Gastrocnemius medialis (tissue), 4 donors: ENCODE measurements at regions not wholly inside any gene's neighbourhood (a gene's known extent, or its start where the extent isn't known, plus 50 kb on each side); places are given as distances from the start of the nearest gene placed in this dataset.

Source experiments
- ATAC-seq, 2 donors: fragments of 150-250 bp; one replicate each; pipeline ENCODE4 v1.9.1; 2016
- DNase-seq, 2 donors: peaks; one replicate each; pipeline ENCODE4 v3.0.0-alpha.2; 2019
- H3K27ac ChIP-seq, 4 donors: fragments of 200-600 bp; sonication (generic); 1 replicate in 1 of 4; 2 replicates in 3 of 4; pipeline ENCODE4 v1.5.1; 2016 to 2018; ENCODE audit warnings: mild to moderate bottlenecking in 2 of 4, moderate library complexity in 1 of 4
- H3K27me3 ChIP-seq, 3 donors: fragments of 200-600 bp; sonication (generic) in 2 of 3; 1 replicate in 1 of 3; 2 replicates in 2 of 3; pipeline versions ENCODE4 v1.5.1 to v1.6.0; 2016 to 2019; ENCODE audit warnings: mild to moderate bottlenecking in 1 of 3, moderate library complexity in 1 of 3
- H3K36me3 ChIP-seq, 2 donors: fragments of 200-600 bp; sonication (generic) in 1 of 2; one replicate each; pipeline ENCODE4 v1.5.1; 2017 to 2018
- H3K4me1 ChIP-seq, 2 donors: fragments of 200-600 bp; sonication (generic) in 1 of 2; one replicate each; pipeline ENCODE4 v1.5.1; 2016 to 2017; ENCODE audit warnings: mild to moderate bottlenecking in 2 of 2
- H3K4me3 ChIP-seq, 4 donors: fragments of 200-600 bp; sonication (generic) in 3 of 4; 1 replicate in 1 of 4; 2 replicates in 3 of 4; pipeline ENCODE4 v1.5.1; 2016 to 2019; ENCODE audit warnings: mild to moderate bottlenecking in 2 of 4
- H3K9me3 ChIP-seq, 3 donors: fragments of 200-600 bp; sonication (generic) in 2 of 3; 1 replicate in 1 of 3; 2 replicates in 2 of 3; pipeline ENCODE4 v1.5.1; 2016 to 2019
- POLR2A ChIP-seq, 2 donors: fragments of 450-650 bp; IDR thresholded peaks; one replicate each; pipeline ENCODE4 v1.6.1; 2017; ENCODE audit warnings: antibody characterized with exemption in 2 of 2, mild to moderate bottlenecking in 2 of 2, moderate library complexity in 2 of 2
- in situ Hi-C, 4 donors: fragments of 200-750 bp; cut with MboI; loops; one replicate each; pipeline versions ENCODE4 v1.15.0 to v1.8.0; 2017; ENCODE audit warnings: low sequenced_read_pairs in 4 of 4
- intact Hi-C: fragments of 100-400 bp; cut with DNase I; formaldehyde crosslinking; loops from one replicate; pipeline ENCODE4 v1.15.1; 2023; ENCODE audit warnings: low total_unique reads
- TF ChIP-seq, protein P1 (sequence below), 5 experiments: fragments of 450-650 bp in 3 of 5; fragments of 200-600 bp in 2 of 5; sonication (generic) in 2 of 5; IDR thresholded peaks in 4 of 5; conservative IDR thresholded peaks in 1 of 5; 1 replicate in 4 of 5; 2 replicates in 1 of 5; pipeline ENCODE4 v1.5.1; 2016 to 2019; ENCODE audit warnings: antibody characterized with exemption in 5 of 5, mild to moderate bottlenecking in 3 of 5, moderate library complexity in 3 of 5

GRCh38 chr7:98745722-98746318 is 124.0 kb downstream of the TMEM130 start:
- in situ Hi-C loops (loop anchor here in 1 of 4 donors (10.0 kb wide), 1 partner anchor 311 kb away; no protein-coding TSS in a partner anchor), intact Hi-C loops (no loop called here)
- peaks cover 0 to 3% (median 0%) of the 10 kb centered on the region in 3 donors for H3K27me3 ChIP-seq
- no peaks in the 10 kb centered on the region for H3K4me1 ChIP-seq
- H3K9me3 ChIP-seq = no peaks in the 10 kb centered on the region
- TF ChIP-seq, protein P1, sequence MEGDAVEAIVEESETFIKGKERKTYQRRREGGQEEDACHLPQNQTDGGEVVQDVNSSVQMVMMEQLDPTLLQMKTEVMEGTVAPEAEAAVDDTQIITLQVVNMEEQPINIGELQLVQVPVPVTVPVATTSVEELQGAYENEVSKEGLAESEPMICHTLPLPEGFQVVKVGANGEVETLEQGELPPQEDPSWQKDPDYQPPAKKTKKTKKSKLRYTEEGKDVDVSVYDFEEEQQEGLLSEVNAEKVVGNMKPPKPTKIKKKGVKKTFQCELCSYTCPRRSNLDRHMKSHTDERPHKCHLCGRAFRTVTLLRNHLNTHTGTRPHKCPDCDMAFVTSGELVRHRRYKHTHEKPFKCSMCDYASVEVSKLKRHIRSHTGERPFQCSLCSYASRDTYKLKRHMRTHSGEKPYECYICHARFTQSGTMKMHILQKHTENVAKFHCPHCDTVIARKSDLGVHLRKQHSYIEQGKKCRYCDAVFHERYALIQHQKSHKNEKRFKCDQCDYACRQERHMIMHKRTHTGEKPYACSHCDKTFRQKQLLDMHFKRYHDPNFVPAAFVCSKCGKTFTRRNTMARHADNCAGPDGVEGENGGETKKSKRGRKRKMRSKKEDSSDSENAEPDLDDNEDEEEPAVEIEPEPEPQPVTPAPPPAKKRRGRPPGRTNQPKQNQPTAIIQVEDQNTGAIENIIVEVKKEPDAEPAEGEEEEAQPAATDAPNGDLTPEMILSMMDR (IDR thresholded peaks at IDR 0.05 in 4 of 5, conservative IDR thresholded peaks at IDR 0.05 in 1 of 5) = peak in 4 of 5 experiments; percentile 23 to 57 (median 36)
- no peak for TF ChIP-seq POLR2A (IDR thresholded peaks at IDR 0.05)
- no peak overlapping the region for H3K27ac ChIP-seq
- no peaks in the 10 kb centered on the region for H3K36me3 ChIP-seq
- DNase-seq (no peak), ATAC-seq (no peak)
- H3K4me3 ChIP-seq = no peak overlapping the region

DNA sequence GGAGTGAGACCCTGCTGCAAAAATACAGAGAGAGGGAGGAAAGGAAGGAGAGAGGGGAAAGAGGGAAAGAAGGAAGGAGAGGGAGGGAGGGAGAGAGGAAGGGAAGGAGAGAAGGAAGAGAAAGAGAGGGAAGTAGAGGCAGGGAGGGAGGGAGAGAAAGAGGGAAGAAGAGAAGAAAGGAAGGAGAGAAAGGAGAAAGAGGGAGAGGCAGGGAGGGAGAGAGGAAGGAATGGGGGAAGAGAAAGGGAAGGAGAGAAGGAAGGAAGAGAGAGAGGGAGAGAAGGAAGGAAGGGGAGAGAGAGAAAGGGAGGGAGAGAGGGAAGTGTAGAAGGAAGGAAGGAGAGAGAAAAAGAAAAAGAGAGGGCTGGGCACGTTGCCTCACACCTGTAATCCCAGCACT is 121.7 kb downstream of the TMEM130 start:
- ATAC-seq = no peak
- Histone ChIP-seq H3K36me3 (no peaks in the 10 kb centered on the region), H3K4me1 (no peaks in the 10 kb centered on the region), H3K27me3 (peaks cover 0 to 3% (median 0%) of the 10 kb centered on the region in 3 donors), H3K4me3 (no peak overlapping the region), H3K27ac (no peak overlapping the region), H3K9me3 (no peaks in the 10 kb centered on the region)
- in situ Hi-C loops (loop anchor here in 1 of 4 donors (10.0 kb wide), 1 partner anchor 313 kb away; no protein-coding TSS in a partner anchor), intact Hi-C loops (no loop called here)
- no peak for DNase-seq
- no peak for TF ChIP-seq POLR2A (IDR thresholded peaks at IDR 0.05)
- TF ChIP-seq, protein P1 (IDR thresholded peaks at IDR 0.05 in 4 of 5, conservative IDR thresholded peaks at IDR 0.05 in 1 of 5) = no peak

- no peaks in the 10 kb centered on the region for H3K4me1 ChIP-seq
- no peaks in the 10 kb centered on the region for H3K9me3 ChIP-seq
- no peak for TF ChIP-seq POLR2A (IDR thresholded peaks at IDR 0.05)
- TF ChIP-seq, protein P1 (IDR thresholded peaks at IDR 0.05 in 4 of 5, conservative IDR thresholded peaks at IDR 0.05 in 1 of 5) = no peak
- in situ Hi-C loops (no loop called here), intact Hi-C loops (loop anchor here (10.0 kb wide), 1 partner anchor 92 kb away; no protein-coding TSS in a partner anchor)
- DNase-seq (no peak), ATAC-seq (no peak)
- H3K27ac ChIP-seq = no peak overlapping the region
- no peaks in the 10 kb centered on the region for H3K27me3 ChIP-seq
- H3K4me3 ChIP-seq = no peak overlapping the region
- H3K36me3 ChIP-seq = no peaks in the 10 kb centered on the region
These were observed 116.6 kb downstream of the TMEM130 start for GRCh38 chr7:98753176-98753575.

GRCh38 chr7:98753989-98754479 is 115.8 kb downstream of the TMEM130 start:
- H3K27me3 ChIP-seq = no peaks in the 10 kb centered on the region
- no peak for DNase-seq
- no peak for ATAC-seq
- H3K27ac ChIP-seq = no peak overlapping the region
- no peaks in the 10 kb centered on the region for H3K4me1 ChIP-seq
- intact Hi-C loops (loop anchor here (10.0 kb wide), 1 partner anchor 91 kb away; no protein-coding TSS in a partner anchor), in situ Hi-C loops (no loop called here)
- no peaks in the 10 kb centered on the region for H3K9me3 ChIP-seq
- H3K36me3 ChIP-seq = no peaks in the 10 kb centered on the region
- TF ChIP-seq, protein P1 (IDR thresholded peaks at IDR 0.05 in 4 of 5, conservative IDR thresholded peaks at IDR 0.05 in 1 of 5) = no peak
- TF ChIP-seq POLR2A (IDR thresholded peaks at IDR 0.05) = no peak
- no peak overlapping the region for H3K4me3 ChIP-seq
